ENCODE measurements at regions not wholly inside any gene's neighbourhood (a gene's known extent, or its start where the extent isn't known, plus 50 kb on each side); places are given as distances from the start of the nearest gene placed in this dataset.

DNA sequence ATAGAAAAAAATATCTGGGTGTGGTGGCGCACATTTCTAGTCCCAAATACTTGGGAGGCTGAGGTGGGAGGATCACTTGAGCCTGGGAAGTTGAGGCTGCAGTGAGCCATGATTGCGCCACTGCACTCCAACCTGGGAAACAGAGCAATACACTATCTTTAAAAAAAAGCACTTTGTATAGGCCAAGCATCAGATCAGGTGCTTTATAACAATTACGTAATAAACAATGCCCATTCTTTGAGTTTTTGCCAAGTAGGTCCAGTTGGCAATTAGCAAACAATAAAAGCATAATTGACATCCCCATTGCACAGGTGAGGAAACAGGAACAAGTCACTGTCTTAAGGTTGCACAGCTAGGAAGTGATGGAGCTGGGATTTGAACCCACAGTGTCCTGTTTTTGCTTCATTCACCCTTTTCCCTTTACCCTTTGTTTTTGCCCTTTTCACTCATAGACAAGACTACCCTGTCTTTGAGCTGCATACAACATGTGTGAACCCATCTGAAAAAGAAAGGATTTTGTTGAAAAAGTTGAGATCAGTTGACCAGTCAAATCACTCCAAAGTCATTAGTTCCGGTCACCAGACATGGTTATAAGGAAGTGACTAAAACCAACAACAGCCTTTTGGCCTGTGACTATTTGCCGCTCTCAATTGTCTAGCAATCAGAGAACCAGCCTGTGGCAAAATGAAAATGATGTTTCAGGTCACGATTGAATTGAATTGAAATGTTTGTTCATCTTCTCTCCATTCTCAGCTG lies 303.6 kb downstream of the TFAP2C start:
- no peak for TF ChIP-seq EZH2phosphoT487 (IDR thresholded peaks at IDR 0.05; ENCODE audit: borderline replicate concordance, low read depth, low read length)
- TF ChIP-seq, protein P1, sequence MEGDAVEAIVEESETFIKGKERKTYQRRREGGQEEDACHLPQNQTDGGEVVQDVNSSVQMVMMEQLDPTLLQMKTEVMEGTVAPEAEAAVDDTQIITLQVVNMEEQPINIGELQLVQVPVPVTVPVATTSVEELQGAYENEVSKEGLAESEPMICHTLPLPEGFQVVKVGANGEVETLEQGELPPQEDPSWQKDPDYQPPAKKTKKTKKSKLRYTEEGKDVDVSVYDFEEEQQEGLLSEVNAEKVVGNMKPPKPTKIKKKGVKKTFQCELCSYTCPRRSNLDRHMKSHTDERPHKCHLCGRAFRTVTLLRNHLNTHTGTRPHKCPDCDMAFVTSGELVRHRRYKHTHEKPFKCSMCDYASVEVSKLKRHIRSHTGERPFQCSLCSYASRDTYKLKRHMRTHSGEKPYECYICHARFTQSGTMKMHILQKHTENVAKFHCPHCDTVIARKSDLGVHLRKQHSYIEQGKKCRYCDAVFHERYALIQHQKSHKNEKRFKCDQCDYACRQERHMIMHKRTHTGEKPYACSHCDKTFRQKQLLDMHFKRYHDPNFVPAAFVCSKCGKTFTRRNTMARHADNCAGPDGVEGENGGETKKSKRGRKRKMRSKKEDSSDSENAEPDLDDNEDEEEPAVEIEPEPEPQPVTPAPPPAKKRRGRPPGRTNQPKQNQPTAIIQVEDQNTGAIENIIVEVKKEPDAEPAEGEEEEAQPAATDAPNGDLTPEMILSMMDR (conservative IDR thresholded peaks at IDR 0.05; ENCODE audit: low read length) = no peak
- Histone ChIP-seq H3K4me2 (ENCODE audit: low read length) (no peak overlapping the region), H3K36me3 (ENCODE audit: insufficient read depth, low read length) (no peaks in the 10 kb centered on the region), H3K27ac (ENCODE audit: low read depth, low read length, poor library complexity, severe bottlenecking) (no peak overlapping the region), H2AFZ (ENCODE audit: low read length) (no peak overlapping the region), H3K9me3 (ENCODE audit: low read length) (no peaks in the 10 kb centered on the region), H3K4me3 (ENCODE audit: low read depth, low read length, poor library complexity, severe bottlenecking) (no peak overlapping the region), H4K20me1 (ENCODE audit: insufficient read depth, low read length) (no peaks in the 10 kb centered on the region), H3K9me2 (ENCODE audit: insufficient read depth, low read length) (no peaks in the 10 kb centered on the region), H3K79me2 (ENCODE audit: insufficient read depth, low read depth, low read length) (no peaks in the 10 kb centered on the region), H3K4me1 (ENCODE audit: insufficient read depth, low read length, poor library complexity, severe bottlenecking) (no peaks in the 10 kb centered on the region)
- ChIA-PET CTCF (ENCODE audit: unreplicated experiment) (no interaction called here), POLR2A (no interaction called here)
- intact Hi-C loops (cut with micrococcal nuclease; ENCODE audit: unreplicated experiment) = no loop called here
- no TSS peak for BruUV-seq (replicated peaks)
- no peak for DNase-seq (ENCODE audit: low spot score)

DNA sequence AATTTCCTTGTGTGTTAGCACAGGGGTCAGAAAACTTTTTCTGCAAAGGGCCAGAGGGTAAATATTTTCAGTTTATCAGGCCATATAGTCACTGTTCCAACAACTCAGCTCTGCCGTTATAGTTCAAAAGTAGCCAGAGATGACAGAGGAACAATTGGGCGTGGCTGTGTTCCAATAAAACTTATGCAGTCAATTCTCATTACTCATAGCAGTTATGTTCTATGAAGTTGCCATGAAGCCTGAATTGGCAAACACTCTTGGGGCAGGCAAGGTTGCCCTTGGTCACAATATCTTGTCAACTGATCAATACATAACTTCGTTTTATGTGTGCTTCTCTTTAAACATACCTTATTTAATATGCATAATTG lies 304.2 kb downstream of the TFAP2C start:
- no peak overlapping the region for H3K27ac ChIP-seq (ENCODE audit: low read depth, low read length, poor library complexity, severe bottlenecking)
- H4K20me1 ChIP-seq (ENCODE audit: insufficient read depth, low read length) = no peaks in the 10 kb centered on the region
- TF ChIP-seq, protein P1 (conservative IDR thresholded peaks at IDR 0.05; ENCODE audit: low read length) = no peak
- no peak for TF ChIP-seq EZH2phosphoT487 (IDR thresholded peaks at IDR 0.05; ENCODE audit: borderline replicate concordance, low read depth, low read length)
- no peak for DNase-seq (ENCODE audit: low spot score)
- no peaks in the 10 kb centered on the region for H3K9me2 ChIP-seq (ENCODE audit: insufficient read depth, low read length)
- intact Hi-C loops (cut with micrococcal nuclease; ENCODE audit: unreplicated experiment) = no loop called here
- CTCF ChIA-PET (ENCODE audit: unreplicated experiment) = no interaction called here
- H2AFZ ChIP-seq (ENCODE audit: low read length) = no peak overlapping the region
- H3K9me3 ChIP-seq (ENCODE audit: low read length) = no peaks in the 10 kb centered on the region
- no TSS peak for BruUV-seq (replicated peaks)
- POLR2A ChIA-PET = no interaction called here
- no peak overlapping the region for H3K4me3 ChIP-seq (ENCODE audit: low read depth, low read length, poor library complexity, severe bottlenecking)
- no peaks in the 10 kb centered on the region for H3K79me2 ChIP-seq (ENCODE audit: insufficient read depth, low read depth, low read length)
- H3K4me1 ChIP-seq (ENCODE audit: insufficient read depth, low read length, poor library complexity, severe bottlenecking) = no peaks in the 10 kb centered on the region
- H3K4me2 ChIP-seq (ENCODE audit: low read length) = no peak overlapping the region
- H3K36me3 ChIP-seq (ENCODE audit: insufficient read depth, low read length) = no peaks in the 10 kb centered on the region

DNA sequence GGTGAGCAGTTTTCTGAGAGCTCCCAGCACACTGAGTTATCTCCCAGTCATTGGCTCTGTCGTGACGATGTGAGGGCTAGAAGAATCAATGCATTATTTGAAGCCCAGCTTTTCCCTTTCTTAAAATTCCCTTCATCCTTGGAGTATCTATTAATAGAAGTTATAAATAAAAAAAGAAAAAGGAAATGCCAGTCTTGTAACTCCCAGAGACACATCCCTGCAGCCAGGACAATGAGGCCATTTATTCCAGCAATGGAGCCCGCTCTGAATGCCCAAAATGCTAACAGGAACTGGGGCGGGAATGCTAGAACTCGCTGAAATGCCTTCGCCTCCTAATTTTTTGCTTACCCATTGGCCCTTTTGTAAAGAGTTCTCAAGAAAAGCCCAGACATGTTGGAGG lies 305.8 kb downstream of the TFAP2C start:
- H3K9me3 ChIP-seq (ENCODE audit: low read length) = no peaks in the 10 kb centered on the region
- ChIA-PET POLR2A (no interaction called here), CTCF (ENCODE audit: unreplicated experiment) (no interaction called here)
- TF ChIP-seq, protein P1 (conservative IDR thresholded peaks at IDR 0.05; ENCODE audit: low read length) = no peak
- TF ChIP-seq EZH2phosphoT487 (IDR thresholded peaks at IDR 0.05; ENCODE audit: borderline replicate concordance, low read depth, low read length) = no peak
- H3K79me2 ChIP-seq (ENCODE audit: insufficient read depth, low read depth, low read length) = no peaks in the 10 kb centered on the region
- DNase-seq (ENCODE audit: low spot score) = no peak
- no peaks in the 10 kb centered on the region for H3K4me1 ChIP-seq (ENCODE audit: insufficient read depth, low read length, poor library complexity, severe bottlenecking)
- H3K27ac ChIP-seq (ENCODE audit: low read depth, low read length, poor library complexity, severe bottlenecking) = no peak overlapping the region
- no peaks in the 10 kb centered on the region for H3K36me3 ChIP-seq (ENCODE audit: insufficient read depth, low read length)
- no peak overlapping the region for H2AFZ ChIP-seq (ENCODE audit: low read length)
- H4K20me1 ChIP-seq (ENCODE audit: insufficient read depth, low read length) = no peaks in the 10 kb centered on the region
- BruUV-seq (replicated peaks) = no TSS peak
- H3K4me3 ChIP-seq (ENCODE audit: low read depth, low read length, poor library complexity, severe bottlenecking) = no peak overlapping the region
- intact Hi-C loops (cut with micrococcal nuclease; ENCODE audit: unreplicated experiment) = no loop called here
- no peak overlapping the region for H3K4me2 ChIP-seq (ENCODE audit: low read length)
- H3K9me2 ChIP-seq (ENCODE audit: insufficient read depth, low read length) = no peaks in the 10 kb centered on the region

Data from OCI-LY7 (cell line).